GM12875 (cell line): ENCODE measurements at regions not wholly inside any gene's neighbourhood (a gene's known extent, or its start where the extent isn't known, plus 50 kb on each side); places are given as distances from the start of the nearest gene placed in this dataset.

Experiments
- H3K4me3 ChIP-seq: one replicate; pipeline ENCODE4 v1.5.1; 2011; ENCODE audit warnings: low read depth, low read length, control low read depth
- CTCF ChIP-seq: IDR thresholded peaks from 2 replicates; pipeline ENCODE4 v1.5.1; 2011; ENCODE audit warnings: low read depth, mild to moderate bottlenecking, control low read depth, inconsistent platforms, low read length, moderate library complexity, borderline replicate concordance; ENCODE audit not compliant: insufficient read depth

DNA sequence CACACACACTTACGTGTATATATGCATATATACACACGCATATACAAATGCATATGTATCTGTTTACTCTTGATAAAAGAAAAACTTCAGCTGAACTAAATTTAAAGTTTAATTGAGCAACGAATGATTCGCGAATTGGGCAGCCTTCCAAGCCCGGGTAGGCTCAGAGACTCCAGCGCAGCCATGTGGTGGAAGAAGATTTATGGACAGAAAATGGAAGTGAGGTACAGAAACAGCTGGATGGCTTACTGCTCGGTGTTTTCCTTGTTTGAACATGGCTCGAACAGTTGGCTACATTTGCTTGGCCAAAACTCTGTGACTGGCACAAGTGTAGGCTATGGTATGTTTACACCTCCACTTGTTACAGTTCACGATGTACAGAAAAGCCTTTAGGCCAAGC lies 239.3 kb upstream of the PRDM9 start:
- no peak for TF ChIP-seq CTCF
- no peak overlapping the region for H3K4me3 ChIP-seq

- no peak for TF ChIP-seq CTCF
- H3K4me3 ChIP-seq = no peak overlapping the region
These were observed 246.8 kb upstream of the PRDM9 start for GRCh38 chr5:23260621-23261020.

DNA sequence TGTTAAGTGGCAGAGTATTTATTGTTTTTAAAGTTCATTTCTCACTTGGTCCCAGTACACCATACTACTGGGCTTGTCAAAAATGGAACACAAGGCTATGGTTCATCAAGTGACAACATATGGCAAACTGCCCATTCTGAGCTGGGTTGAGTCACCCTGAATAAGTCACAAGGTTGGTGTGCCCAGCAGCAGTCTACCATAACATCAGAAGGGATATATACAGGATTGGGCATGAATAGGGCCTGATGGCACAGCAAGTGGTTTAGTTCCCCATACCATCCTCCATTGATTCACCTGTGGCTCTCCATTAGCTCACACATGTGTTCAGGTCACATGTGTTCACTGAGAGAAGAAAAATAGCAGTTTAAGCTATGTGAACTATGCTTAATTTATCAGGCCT lies 249.8 kb upstream of the PRDM9 start:
- TF ChIP-seq CTCF = no peak
- H3K4me3 ChIP-seq = no peak overlapping the region

DNA sequence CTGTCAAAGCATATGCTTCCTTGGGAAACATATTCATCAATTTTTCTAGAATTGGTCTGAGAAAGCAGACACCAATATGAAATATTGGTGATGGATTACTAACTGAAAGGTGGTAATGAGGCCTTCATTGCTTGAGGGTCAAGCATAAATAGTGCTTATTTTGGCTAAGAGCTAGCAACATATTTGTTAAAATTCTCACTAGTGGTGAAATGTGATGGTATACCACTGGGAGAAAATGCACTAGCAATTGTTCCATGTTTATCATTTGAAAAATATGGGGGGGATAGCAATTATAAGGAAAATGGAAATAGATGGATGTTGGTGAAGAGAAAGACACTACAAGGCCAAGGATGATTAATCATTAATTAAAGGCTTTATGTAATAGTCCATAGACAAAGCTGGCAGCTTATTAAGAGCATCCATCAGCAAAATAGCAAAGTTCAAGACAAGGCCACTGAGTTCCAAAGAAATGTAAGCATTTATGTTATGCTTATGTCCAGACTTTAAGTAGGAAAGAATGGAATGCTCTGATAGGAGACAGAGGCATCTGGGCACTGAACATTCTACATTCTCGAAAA lies 253.7 kb upstream of the PRDM9 start:
- no peak for TF ChIP-seq CTCF
- no peak overlapping the region for H3K4me3 ChIP-seq

DNA sequence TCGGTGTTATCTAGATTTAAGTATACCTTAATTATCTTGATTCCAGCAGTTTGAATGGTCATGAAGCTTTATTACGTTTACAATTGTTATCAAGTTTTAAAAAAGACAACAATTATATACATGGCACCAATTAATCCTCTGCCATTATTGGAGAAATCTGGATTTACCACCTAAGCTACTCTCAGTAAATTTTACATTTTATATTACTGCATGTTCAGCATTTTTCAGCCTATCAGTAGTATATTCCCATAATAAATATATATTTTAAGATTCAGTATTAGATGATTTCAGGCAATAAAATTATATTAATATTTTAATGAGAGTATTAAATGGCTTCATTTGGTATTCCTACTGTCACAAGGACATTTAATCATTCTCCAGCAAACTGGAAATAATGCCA lies 264.5 kb upstream of the PRDM9 start:
- TF ChIP-seq CTCF = no peak
- no peak overlapping the region for H3K4me3 ChIP-seq

DNA sequence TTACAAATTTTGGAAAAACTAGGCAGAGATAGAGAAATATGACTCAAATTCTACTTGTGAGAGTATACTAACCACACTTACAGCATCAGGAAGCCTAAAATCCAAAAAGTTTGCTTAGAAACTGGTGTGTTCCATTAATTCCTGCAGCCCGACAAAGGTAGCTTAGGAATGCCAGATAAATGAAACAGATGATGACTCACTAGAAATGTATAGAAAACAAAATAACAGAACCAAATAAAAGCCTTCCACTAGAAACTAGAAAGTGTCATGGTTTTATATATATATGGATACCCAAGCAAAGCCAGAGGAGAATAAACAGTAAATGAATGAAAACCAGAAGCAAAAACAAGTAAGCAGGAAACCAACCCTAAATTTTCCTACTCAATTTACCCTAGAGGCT lies 272.2 kb upstream of the PRDM9 start:
- no peak overlapping the region for H3K4me3 ChIP-seq
- no peak for TF ChIP-seq CTCF

DNA sequence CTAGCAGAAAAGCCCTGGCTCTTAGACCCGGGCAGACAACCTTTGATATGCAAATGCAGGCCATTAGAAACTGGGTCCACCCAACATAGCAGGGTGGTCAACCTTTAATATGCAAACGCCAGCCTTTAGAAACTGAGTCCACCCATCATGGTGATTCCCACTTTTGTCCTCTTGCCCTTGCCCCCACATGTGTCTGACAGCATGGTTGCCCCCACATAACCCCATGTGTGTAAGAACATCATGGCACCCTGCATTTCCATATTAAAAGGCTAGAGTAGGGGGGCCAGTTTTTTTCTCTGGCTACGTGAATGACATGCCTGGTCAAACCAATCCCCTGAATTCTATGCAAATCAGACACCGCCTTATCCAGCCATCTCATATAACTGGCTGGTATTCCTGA lies 273.2 kb upstream of the PRDM9 start:
- no peak for TF ChIP-seq CTCF
- no peak overlapping the region for H3K4me3 ChIP-seq
